LNCaP clone FGC (cell line): ENCODE measurements at regions not wholly inside any gene's neighbourhood (a gene's known extent, or its start where the extent isn't known, plus 50 kb on each side); places are given as distances from the start of the nearest gene placed in this dataset.

ENCODE experiments used
- DNase-seq: peaks from one replicate; pipeline ENCODE4 v3.0.0-alpha.2; 2011; ENCODE audit warnings: low read depth
- H3K4me3 ChIP-seq: 2 replicates; pipeline ENCODE4 v1.5.1; 2011; ENCODE audit warnings: mild to moderate bottlenecking, low read depth, low read length, control low read depth
- TF ChIP-seq, protein P1 (sequence below): IDR thresholded peaks from 2 replicates; pipeline ENCODE4 v1.5.1; 2012; ENCODE audit warnings: mild to moderate bottlenecking; ENCODE audit not compliant: control insufficient read depth, insufficient read depth; ENCODE audit errors: extremely low read depth

DNA sequence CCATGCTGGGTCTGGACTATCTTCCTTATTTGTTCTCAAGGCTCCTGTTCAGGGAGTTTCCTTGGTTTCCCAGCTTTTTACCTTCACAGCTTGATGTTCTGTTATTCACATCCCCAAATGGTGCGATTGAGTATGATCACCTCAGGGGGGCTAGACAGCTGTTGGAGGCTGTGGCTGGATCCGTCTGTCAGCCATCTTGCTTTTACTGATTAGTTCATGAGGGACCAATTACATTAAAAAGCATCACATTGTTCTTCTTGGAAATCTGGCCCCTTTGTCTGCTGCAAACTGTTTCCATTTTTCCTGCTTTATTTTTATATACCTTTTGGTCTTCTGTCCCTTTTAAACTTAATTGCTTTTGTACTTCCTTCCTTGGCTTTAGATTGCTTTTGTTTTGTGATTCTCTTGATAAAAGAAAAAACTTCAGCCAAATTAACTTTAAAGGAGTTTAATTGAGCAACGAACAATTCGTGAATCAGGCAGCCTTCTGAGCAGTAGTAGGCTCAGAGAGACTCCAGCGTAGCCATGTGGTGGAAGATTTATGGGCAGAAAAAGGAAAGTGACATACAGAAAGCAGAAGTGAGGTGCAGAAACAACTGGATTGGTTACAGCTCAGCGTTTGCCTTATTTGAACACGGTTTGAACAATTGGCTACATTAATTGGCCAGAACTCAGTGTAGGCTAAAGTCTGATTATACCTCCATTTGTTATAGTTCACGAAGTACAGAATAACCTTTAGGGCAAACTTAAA is 208.7 kb downstream of the AEBP2 start:
- DNase-seq = no peak
- no peak overlapping the region for H3K4me3 ChIP-seq
- TF ChIP-seq, protein P1, sequence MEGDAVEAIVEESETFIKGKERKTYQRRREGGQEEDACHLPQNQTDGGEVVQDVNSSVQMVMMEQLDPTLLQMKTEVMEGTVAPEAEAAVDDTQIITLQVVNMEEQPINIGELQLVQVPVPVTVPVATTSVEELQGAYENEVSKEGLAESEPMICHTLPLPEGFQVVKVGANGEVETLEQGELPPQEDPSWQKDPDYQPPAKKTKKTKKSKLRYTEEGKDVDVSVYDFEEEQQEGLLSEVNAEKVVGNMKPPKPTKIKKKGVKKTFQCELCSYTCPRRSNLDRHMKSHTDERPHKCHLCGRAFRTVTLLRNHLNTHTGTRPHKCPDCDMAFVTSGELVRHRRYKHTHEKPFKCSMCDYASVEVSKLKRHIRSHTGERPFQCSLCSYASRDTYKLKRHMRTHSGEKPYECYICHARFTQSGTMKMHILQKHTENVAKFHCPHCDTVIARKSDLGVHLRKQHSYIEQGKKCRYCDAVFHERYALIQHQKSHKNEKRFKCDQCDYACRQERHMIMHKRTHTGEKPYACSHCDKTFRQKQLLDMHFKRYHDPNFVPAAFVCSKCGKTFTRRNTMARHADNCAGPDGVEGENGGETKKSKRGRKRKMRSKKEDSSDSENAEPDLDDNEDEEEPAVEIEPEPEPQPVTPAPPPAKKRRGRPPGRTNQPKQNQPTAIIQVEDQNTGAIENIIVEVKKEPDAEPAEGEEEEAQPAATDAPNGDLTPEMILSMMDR = no peak

DNA sequence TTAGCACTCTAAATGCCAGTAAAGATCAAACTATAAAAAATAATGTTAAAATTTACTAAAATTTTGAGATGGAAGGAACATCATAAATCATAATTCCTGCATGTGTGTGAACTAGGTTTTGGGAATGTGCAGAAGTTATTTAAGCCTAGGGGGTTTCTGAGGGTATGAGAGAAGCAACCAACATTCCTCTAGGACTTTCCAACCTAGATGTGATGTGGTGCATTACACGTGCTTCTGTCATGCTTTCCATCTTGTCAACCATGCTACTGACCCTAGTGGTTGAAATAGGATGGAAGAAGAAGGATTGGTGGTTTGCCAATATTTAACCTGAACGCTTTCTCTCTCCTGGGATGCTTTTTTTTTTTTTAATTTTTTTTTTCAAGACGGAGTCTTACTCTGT is 209.3 kb downstream of the AEBP2 start:
- no peak for DNase-seq
- no peak overlapping the region for H3K4me3 ChIP-seq
- TF ChIP-seq, protein P1 = no peak

DNA sequence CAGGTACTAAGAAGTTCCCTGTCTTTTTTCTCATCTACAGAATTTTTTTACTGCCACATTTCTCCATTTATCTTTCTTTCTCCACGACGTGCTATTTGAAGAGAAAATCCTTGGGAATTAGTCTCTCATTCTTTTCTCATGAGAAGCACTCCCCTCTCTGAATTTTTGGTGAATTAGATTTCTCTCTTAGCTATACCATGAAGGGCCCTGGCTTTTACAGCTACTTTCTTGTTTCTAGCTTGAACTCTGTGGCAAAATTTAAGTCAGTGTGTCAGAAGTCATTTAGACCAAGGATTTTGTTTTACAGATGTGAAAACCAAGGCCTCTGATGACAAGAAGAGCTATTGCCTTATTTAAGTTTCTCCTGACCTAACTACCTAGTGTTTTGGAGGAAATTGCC is 213.1 kb downstream of the AEBP2 start:
- no peak for DNase-seq
- H3K4me3 ChIP-seq = no peak overlapping the region
- TF ChIP-seq, protein P1 = no peak

DNA sequence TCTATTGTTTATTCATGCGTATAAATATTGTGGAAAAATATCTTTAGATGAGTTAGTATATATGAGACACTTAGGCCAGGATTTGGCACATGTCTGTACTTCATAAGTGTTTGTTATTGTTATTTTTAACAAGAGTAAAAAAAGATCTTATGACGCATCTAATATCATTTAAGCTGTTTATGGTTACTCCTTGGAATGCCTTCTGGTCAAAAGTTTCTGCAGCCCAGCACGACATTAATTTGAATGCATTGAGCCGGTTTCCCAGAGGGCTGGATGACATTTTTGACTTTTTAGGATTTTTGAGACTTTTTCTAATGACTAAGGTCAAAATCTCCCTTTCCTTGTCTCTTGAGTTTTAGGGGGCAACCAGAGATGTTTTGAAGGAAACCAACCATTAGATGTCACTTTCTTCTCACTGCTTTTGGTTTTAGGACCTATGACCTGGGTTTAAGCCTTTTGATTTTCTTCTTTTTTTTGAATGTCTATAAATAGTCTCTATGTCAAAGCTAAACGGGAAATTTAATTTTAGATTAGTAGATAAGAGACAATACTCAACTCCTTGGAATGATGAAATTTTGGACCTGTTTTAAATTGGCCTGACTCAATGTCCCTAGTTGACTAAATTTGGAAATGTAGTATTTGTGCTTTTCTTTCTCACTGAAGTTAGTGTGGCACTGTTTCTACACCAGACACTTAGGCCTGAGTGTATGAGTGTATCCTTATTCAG is 215.5 kb downstream of the AEBP2 start:
- no peak overlapping the region for H3K4me3 ChIP-seq
- no peak for DNase-seq
- TF ChIP-seq, protein P1 = no peak

DNA sequence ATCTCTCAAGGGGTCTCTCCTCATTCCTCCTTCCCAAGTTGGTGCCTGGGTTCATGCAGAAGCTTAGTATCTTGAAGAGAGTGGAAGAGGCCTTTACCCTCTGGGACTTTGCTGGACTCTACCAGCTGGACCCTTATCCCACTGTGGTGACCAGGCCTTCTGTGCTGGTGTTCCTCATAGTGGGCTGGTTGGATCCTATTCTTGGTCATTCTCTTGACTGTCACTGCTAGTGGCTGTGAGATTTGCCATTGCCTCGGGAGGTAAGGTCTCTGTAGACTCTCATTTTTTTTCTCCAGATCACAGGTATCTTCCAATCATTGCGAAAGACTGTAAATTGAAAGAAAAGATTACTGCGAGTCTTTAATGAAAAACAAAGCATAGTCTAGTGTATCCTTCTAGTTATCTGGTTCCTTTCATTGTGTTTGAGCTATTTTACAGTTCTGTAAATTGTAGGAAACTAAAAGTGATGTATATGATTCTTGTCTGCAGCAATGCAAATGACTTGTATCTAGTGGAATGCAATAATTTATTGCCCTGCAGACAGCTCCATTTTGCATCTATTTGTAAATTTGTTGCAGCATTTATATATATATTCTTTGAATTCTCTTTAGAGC is 217.9 kb downstream of the AEBP2 start:
- DNase-seq = no peak
- TF ChIP-seq, protein P1 = no peak
- H3K4me3 ChIP-seq = no peak overlapping the region

DNA sequence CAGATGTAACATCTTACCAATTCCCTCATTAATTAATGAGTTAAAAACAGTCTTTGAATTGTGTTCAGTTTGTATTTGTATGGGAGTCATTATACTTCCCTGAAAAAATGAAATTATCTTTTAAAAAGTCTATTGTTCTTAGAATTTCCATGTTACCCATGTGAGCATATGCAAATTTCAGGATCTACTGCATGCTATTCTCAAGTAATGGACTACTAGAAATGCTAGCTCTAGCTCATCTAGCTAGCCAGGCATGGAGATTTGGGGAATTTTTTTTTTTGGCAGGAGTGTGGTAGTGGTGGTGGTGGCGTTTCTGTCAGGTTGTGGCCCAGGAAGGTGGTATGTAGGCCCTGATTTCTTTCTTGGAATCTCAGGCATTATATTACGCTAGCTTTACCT is 218.4 kb downstream of the AEBP2 start:
- DNase-seq = no peak
- H3K4me3 ChIP-seq = no peak overlapping the region
- TF ChIP-seq, protein P1 = no peak

DNA sequence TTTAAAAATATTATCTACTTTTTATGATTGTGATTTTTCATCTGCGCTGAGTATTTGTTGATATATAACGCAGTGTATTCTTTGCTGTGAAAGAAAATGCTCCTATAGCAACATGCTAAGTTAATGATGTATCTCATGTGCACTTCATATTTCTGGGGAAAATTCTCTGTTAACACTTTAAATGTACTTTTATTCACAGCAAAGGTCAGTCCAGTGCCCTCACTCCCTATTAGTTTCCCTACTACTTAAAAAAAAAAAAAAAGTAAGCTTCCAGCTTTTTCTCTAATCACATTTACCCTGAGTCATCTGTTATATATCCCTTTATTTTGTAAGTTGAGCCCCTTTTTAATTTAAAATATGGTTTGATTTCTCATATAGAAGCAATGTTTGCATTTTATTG is 219.8 kb downstream of the AEBP2 start:
- no peak overlapping the region for H3K4me3 ChIP-seq
- no peak for DNase-seq
- TF ChIP-seq, protein P1 = no peak
